SK-N-SH (cell line): ENCODE measurements at regions not wholly inside any gene's neighbourhood (a gene's known extent, or its start where the extent isn't known, plus 50 kb on each side); places are given as distances from the start of the nearest gene placed in this dataset.

ENCODE experiments used
- CTCF ChIP-seq: fragments of 200-600 bp; sonication (generic); IDR thresholded peaks from 2 replicates; pipeline ENCODE4 v1.6.1; 2017; ENCODE audit warnings: antibody characterized with exemption, mild to moderate bottlenecking, moderate library complexity
- MAX ChIP-seq: IDR thresholded peaks from 2 replicates; pipeline ENCODE4 v1.4.0; 2012; ENCODE audit warnings: low read depth
- POLR2AphosphoS5 ChIP-seq: IDR thresholded peaks from 2 replicates; pipeline ENCODE4 v1.6.1; 2012; ENCODE audit warnings: low read depth, low read length

- TF ChIP-seq CTCF (no peak), MAX (no peak), POLR2AphosphoS5 (no peak)
These were observed 696.9 kb downstream of the KCNJ2 start for GRCh38 chr17:70865993-70866804.
